Tibial artery (tissue), 4 donors: ENCODE measurements at regions not wholly inside any gene's neighbourhood (a gene's known extent, or its start where the extent isn't known, plus 50 kb on each side); places are given as distances from the start of the nearest gene placed in this dataset.
A peak's percentile ranks its signal among the peaks of the same experiment; 100 is the strongest.

Source experiments
- DNase-seq, 2 donors: peaks; one replicate each; pipeline ENCODE4 v3.0.0-alpha.2; 2019
- H3K27ac ChIP-seq, 2 donors: fragments of 200-600 bp; sonication (generic) in 1 of 2; 1 replicate in 1 of 2; 2 replicates in 1 of 2; pipeline ENCODE4 v1.5.1; 2018 to 2019; ENCODE audit warnings: mild to moderate bottlenecking in 1 of 2
- H3K27me3 ChIP-seq, 2 donors: fragments of 200-600 bp; sonication (generic) in 1 of 2; one replicate each; pipeline versions ENCODE4 v1.5.1 to v1.6.0; 2016 to 2019
- H3K36me3 ChIP-seq, 3 donors: fragments of 200-600 bp; sonication (generic) in 2 of 3; one replicate each; pipeline ENCODE4 v1.5.1; 2016 to 2019; ENCODE audit warnings: mild to moderate bottlenecking in 2 of 3
- H3K4me1 ChIP-seq, 4 donors: fragments of 200-600 bp; sonication (generic) in 2 of 4; 1 replicate in 3 of 4; 2 replicates in 1 of 4; pipeline ENCODE4 v1.5.1; 2016 to 2019
- H3K4me3 ChIP-seq, 2 donors: fragments of 200-600 bp; sonication (generic) in 1 of 2; 1 replicate in 1 of 2; 2 replicates in 1 of 2; pipeline ENCODE4 v1.5.1; 2018 to 2019; ENCODE audit warnings: mild to moderate bottlenecking in 2 of 2
- H3K9me3 ChIP-seq, 3 donors: fragments of 200-600 bp; sonication (generic) in 1 of 3; one replicate each; pipeline ENCODE4 v1.5.1; 2016 to 2019
- intact Hi-C: fragments of 100-400 bp; cut with DNase I; formaldehyde crosslinking; loops from one replicate; pipeline ENCODE4 v1.15.0; 2023; ENCODE audit warnings: low total_unique reads
- TF ChIP-seq, protein P1 (sequence below), 2 experiments: fragments of 200-600 bp in 1 of 2; fragments of 450-650 bp in 1 of 2; IDR thresholded peaks; one replicate each; pipeline ENCODE4 v1.5.1; 2017 to 2019; ENCODE audit warnings: antibody characterized with exemption in 2 of 2, mild to moderate bottlenecking in 1 of 2, moderate library complexity in 1 of 2

DNA sequence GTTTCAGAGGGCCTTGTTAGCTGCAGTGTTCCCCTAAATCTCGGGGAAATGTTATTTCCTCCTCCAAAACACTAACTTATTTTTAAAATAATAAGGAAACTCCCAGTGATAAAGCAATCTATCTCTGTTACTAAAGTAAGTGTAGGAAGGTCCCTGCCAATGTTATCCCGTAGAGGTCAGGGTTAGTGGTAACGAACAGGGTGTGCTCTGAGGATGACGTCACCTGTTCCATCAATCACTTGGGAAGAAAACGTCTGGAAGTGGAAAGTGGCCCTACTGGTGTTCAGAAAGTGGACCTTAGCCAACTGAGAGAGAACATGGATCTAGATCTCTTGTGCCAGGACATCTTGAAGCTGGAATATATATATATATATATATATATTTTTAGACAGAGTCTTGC is 249.5 kb downstream of the BCOR start:
- TF ChIP-seq, protein P1, sequence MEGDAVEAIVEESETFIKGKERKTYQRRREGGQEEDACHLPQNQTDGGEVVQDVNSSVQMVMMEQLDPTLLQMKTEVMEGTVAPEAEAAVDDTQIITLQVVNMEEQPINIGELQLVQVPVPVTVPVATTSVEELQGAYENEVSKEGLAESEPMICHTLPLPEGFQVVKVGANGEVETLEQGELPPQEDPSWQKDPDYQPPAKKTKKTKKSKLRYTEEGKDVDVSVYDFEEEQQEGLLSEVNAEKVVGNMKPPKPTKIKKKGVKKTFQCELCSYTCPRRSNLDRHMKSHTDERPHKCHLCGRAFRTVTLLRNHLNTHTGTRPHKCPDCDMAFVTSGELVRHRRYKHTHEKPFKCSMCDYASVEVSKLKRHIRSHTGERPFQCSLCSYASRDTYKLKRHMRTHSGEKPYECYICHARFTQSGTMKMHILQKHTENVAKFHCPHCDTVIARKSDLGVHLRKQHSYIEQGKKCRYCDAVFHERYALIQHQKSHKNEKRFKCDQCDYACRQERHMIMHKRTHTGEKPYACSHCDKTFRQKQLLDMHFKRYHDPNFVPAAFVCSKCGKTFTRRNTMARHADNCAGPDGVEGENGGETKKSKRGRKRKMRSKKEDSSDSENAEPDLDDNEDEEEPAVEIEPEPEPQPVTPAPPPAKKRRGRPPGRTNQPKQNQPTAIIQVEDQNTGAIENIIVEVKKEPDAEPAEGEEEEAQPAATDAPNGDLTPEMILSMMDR (IDR thresholded peaks at IDR 0.05): no peak
- no peaks in the 10 kb centered on the region for H3K27me3 ChIP-seq
- H3K36me3 ChIP-seq: no peaks in the 10 kb centered on the region
- DNase-seq: no peak
- no peaks in the 10 kb centered on the region for H3K4me1 ChIP-seq
- H3K27ac ChIP-seq: peak overlapping the region in 1 of 2 donors; percentile 12
- H3K4me3 ChIP-seq: no peak overlapping the region
- intact Hi-C loops: no loop called here
- no peaks in the 10 kb centered on the region for H3K9me3 ChIP-seq

DNA sequence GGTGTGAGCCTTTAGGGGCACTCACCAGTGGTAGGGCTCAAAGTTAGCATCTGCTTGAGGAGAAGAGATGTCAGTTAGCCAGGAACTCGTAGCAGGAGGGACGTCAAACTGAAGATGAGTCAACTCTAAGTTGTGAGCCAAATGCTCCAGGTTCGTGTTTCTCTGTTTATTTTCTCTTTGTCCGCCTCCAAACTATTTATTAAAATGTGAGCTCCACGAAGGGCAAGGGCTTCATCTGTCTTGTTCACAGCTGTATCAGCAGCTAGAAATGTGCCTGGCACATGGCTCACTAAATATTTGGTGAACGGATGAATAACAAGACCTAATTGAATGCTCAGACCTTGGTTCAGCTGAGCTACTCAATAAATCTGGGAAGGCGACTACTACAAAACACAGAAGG is 248.9 kb downstream of the BCOR start:
- H3K4me3 ChIP-seq: no peak overlapping the region
- no peaks in the 10 kb centered on the region for H3K4me1 ChIP-seq
- no peak for DNase-seq
- H3K9me3 ChIP-seq: no peaks in the 10 kb centered on the region
- H3K36me3 ChIP-seq: no peaks in the 10 kb centered on the region
- intact Hi-C loops: no loop called here
- no peak overlapping the region for H3K27ac ChIP-seq
- TF ChIP-seq, protein P1 (IDR thresholded peaks at IDR 0.05): no peak
- no peaks in the 10 kb centered on the region for H3K27me3 ChIP-seq

DNA sequence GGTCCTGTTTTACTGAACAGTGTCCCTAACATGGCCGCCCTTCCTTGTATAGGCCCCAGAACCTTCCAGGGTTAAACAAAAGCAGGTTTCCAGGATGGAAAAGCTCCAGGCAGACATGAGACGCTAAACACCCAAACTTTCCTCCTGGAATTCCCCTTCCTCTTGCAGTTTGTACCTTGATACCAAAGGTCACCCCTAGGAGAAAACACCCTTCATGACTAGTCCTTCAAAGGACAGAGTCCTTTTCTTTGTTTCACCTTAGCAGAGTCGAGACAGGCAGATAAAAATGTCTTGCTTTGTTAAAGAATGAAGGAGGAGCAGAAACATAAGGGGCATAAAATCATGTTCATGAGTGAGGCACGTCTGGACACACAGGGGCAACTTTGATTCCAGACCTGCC is 247.5 kb downstream of the BCOR start:
- intact Hi-C loops: no loop called here
- H3K36me3 ChIP-seq: no peaks in the 10 kb centered on the region
- no peak overlapping the region for H3K27ac ChIP-seq
- H3K9me3 ChIP-seq: no peaks in the 10 kb centered on the region
- peaks cover 0 to under 1% (median 0%) of the 10 kb centered on the region in 4 donors for H3K4me1 ChIP-seq
- DNase-seq: no peak
- TF ChIP-seq, protein P1 (IDR thresholded peaks at IDR 0.05): no peak
- no peak overlapping the region for H3K4me3 ChIP-seq
- no peaks in the 10 kb centered on the region for H3K27me3 ChIP-seq

DNA sequence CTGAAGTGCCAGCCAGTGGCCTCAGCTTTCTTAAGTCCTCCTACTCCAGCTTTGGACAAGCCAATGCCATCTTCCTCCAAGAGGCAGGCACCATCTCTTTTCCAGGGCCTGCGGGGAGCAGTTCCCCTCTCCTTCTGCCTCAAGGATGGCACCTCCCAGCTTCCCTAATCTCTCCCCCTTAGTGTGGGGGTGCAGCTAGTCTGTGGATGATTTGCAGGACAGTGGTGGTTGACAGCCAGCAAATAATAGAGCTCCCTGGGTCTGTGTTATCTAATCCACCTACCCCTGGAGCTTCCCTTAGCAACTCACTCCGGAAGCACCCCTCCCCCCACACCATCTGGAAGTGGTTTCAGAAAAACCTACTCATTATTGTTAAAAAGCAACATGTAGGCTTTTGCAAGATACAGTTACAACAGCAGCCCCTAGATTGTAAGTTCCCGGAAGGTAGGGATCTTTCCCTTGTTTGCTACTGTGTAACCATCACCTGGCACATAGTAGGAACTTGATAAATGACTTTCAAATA is 247.1 kb downstream of the BCOR start:
- intact Hi-C loops: no loop called here
- TF ChIP-seq, protein P1 (IDR thresholded peaks at IDR 0.05): no peak
- H3K4me1 ChIP-seq: peaks cover 0 to 5% (median 4%) of the 10 kb centered on the region in 4 donors
- H3K27ac ChIP-seq: no peak overlapping the region
- no peaks in the 10 kb centered on the region for H3K9me3 ChIP-seq
- no peaks in the 10 kb centered on the region for H3K27me3 ChIP-seq
- no peak overlapping the region for H3K4me3 ChIP-seq
- DNase-seq: no peak
- H3K36me3 ChIP-seq: no peaks in the 10 kb centered on the region

DNA sequence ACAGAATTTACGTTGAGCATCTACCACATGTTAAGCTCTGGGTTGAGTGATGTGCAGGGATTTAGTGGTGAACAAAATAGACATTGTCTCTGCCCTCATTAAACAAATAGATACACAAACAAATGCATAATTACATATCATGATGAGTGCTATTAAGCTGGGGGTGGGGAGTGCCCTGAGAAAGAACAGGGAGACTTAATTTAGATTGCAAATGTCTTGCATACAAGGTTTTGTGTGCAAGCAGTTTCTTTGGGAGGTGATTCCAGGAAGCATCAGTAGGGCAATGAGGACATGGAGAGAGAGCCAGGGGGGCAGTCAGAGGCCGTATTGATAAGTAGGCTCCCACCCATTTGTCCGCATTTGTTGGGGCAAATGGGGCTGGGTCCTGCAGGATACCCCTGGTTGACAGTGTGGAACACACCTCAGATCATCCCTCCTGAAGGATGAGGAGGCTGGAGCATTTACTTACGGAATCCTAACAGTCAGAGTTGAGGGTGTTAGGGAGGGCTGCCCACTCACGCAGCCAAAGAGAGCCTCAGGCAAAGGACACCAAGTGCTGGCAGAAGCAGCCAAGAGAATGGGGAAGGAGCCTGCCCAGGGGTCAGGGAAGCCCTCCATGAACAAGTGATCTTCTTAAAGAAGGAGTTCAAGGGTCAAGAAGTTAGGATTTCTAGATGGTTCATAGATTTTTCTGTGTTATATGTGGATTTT is 245.9 kb downstream of the BCOR start:
- H3K27ac ChIP-seq: no peak overlapping the region
- H3K36me3 ChIP-seq: no peaks in the 10 kb centered on the region
- H3K9me3 ChIP-seq: no peaks in the 10 kb centered on the region
- H3K4me1 ChIP-seq: peaks cover 0 to 14% (median 9%) of the 10 kb centered on the region in 4 donors
- intact Hi-C loops: no loop called here
- no peak for DNase-seq
- H3K4me3 ChIP-seq: no peak overlapping the region
- no peaks in the 10 kb centered on the region for H3K27me3 ChIP-seq
- TF ChIP-seq, protein P1 (IDR thresholded peaks at IDR 0.05): no peak
